ENCODE measurements at regions not wholly inside any gene's neighbourhood (a gene's known extent, or its start where the extent isn't known, plus 50 kb on each side); places are given as distances from the start of the nearest gene placed in this dataset.
A peak's percentile ranks its signal among the peaks of the same experiment; 100 is the strongest.

DNA sequence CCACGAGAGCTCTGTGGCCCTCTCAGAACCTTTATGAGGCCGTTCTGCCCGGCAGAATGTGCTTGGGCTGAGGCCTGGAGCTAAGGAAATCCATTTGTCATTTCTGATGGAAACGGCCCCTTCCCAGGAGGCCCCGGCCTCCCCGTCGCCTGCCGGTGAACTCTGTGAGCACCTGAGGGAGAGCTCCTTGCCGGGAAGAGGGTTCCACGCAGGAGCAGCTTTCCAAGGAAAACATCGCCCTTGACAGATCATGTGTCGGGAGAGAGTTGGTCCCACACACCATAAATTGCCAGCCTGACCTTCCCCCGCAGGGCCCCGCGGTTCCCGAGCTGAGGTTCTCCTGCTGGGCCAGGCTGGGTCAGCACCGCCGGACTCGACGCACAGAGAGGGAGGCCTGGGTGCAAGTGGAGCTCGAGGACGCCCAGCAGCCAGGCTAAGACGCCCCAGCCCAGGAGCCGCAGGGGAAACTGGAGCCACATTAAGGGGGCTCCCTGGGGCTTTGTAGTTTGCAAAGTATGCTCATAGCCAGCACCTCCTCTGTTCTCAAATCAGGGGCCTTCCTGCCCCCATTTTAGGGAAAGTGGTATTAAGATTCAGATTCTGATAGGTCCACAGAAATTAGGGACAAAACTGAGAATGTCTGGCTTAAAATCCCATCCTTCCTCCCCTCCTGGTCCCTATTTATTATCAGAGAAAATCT is 239.5 kb downstream of the FOXD2 start:
- no peak overlapping the region for H3K4ac ChIP-seq (replicated peaks; ENCODE audit: insufficient read length, low read depth, low read length)
- no peaks in the 10 kb centered on the region for H4K20me1 ChIP-seq (replicated peaks in 1 of 2; ENCODE audit: control insufficient read depth in 1 of 2, insufficient read depth in 2 of 2, low read length in 2 of 2)
- no peaks in the 10 kb centered on the region for H3K79me2 ChIP-seq (ENCODE audit: control insufficient read depth in 1 of 2, insufficient read depth in 2 of 2, low read length in 2 of 2)
- no peak overlapping the region for H4K91ac ChIP-seq (replicated peaks; ENCODE audit: insufficient read length, low read length)
- H3K9ac ChIP-seq (replicated peaks in 1 of 4; ENCODE audit: extremely low read depth in 1 of 4, low read depth in 3 of 4, low read length in 3 of 4), result no peak overlapping the region
- no peak overlapping the region for H2AK5ac ChIP-seq (ENCODE audit: low read depth, low read length)
- H2BK12ac ChIP-seq (ENCODE audit: low read depth, low read length), result no peak overlapping the region
- H3K4me1 ChIP-seq (replicated peaks in 1 of 4; ENCODE audit: control insufficient read depth in 3 of 4, insufficient read depth in 4 of 4, low read length in 3 of 4), result peaks cover 0 to 4% (median 0%) of the 10 kb centered on the region in 4 experiments; a peak in 1 of 7 replicates
- no peaks in the 10 kb centered on the region for H3K79me1 ChIP-seq (ENCODE audit: low read depth, low read length)
- POLR2A ChIA-PET (ENCODE audit: partially characterized antibody), result interaction anchor here (0.9 kb wide), 1 partner anchor 9 kb away, joined by 3 read pairs; no protein-coding TSS in a partner anchor
- no peak overlapping the region for H2BK15ac ChIP-seq (ENCODE audit: low read length)
- no peak overlapping the region for H2BK5ac ChIP-seq (ENCODE audit: low read depth, low read length)
- no peak overlapping the region for H3K23ac ChIP-seq (ENCODE audit: insufficient read length)
- H3K27me3 ChIP-seq (replicated peaks in 1 of 4; ENCODE audit: control insufficient read depth in 3 of 4, extremely low read depth in 1 of 4, insufficient read depth in 3 of 4, low read length in 3 of 4), result peaks cover 0 to 7% (median 2%) of the 10 kb centered on the region in 4 experiments; a peak in 2 of 7 replicates
- DNase-seq (ENCODE audit: low read depth in 1 of 2, low spot score in 2 of 2) (peak in 1 of 2 experiments; percentile 39), FAIRE-seq (no peak)
- no peak overlapping the region for H3K4me2 ChIP-seq (ENCODE audit: insufficient read depth in 1 of 2, low read depth in 2 of 2, low read length in 2 of 2)
- CTCF ChIA-PET (ENCODE audit: partially characterized antibody), result interaction anchor here (0.6 to 4.0 kb wide), 12 partner anchors 8 to 246 kb away, joined by 3 to 24 read pairs (median 4); no protein-coding TSS in a partner anchor
- no peak overlapping the region for H3K56ac ChIP-seq (replicated peaks; ENCODE audit: insufficient read length, low read depth, low read length)
- WGBS, 2 experiments (ENCODE audit: extremely low coverage in 1 of 2, insufficient coverage in 1 of 2, insufficient read length in 1 of 2, insufficient replicate concordance in 2 of 2, low coverage in 1 of 2, low lambda C conversion rate in 2 of 2, missing lambda C conversion rate in 1 of 2), result 77% methylated on average over 12 of the region's 24 CpGs; no CpG with 5 or more reads in 1 of the 2 experiments
- peaks cover 0 to 5% of the 10 kb centered on the region in 2 experiments; a peak in 1 of 4 replicates for H3K9me3 ChIP-seq (ENCODE audit: insufficient read depth in 2 of 2, low read depth in 1 of 2, low read length in 1 of 2)
- H4K8ac ChIP-seq (ENCODE audit: extremely low read depth, insufficient read depth, low read length), result no peak overlapping the region
- no peak overlapping the region for H3K4me3 ChIP-seq (ENCODE audit: extremely low read depth in 1 of 4, insufficient read depth in 2 of 4, low read depth in 3 of 4, low read length in 4 of 4)
- no peak overlapping the region for H3K14ac ChIP-seq (ENCODE audit: insufficient read length)
- H2BK120ac ChIP-seq (replicated peaks; ENCODE audit: low read depth, low read length), result no peak overlapping the region
- H3K23me2 ChIP-seq (ENCODE audit: low read depth, low read length), result no peaks in the 10 kb centered on the region
- H3K36me3 ChIP-seq (ENCODE audit: control insufficient read depth in 2 of 4, insufficient read depth in 4 of 4, low read length in 3 of 4), result no peaks in the 10 kb centered on the region
- 0 out of 2 replicates have a peak overlapping the region, but pooled peaks have one; percentile 28 for H2AFZ ChIP-seq (ENCODE audit: low read length)
- H3K27ac ChIP-seq (ENCODE audit: low read depth, low read length), result no peak overlapping the region
- H3K18ac ChIP-seq (ENCODE audit: extremely low read depth, low read length), result no peak overlapping the region
- H4K5ac ChIP-seq (ENCODE audit: insufficient read length, low read depth, low read length), result no peak overlapping the region
- H2BK20ac ChIP-seq (ENCODE audit: low read length), result no peak overlapping the region
- no peak for TF ChIP-seq CHD2 (IDR thresholded peaks at IDR 0.05; ENCODE audit: low read length)
- no peak for TF ChIP-seq JUN (IDR thresholded peaks at IDR 0.05; ENCODE audit: low read depth, low read length)
- no peak for TF ChIP-seq SAP30 (IDR thresholded peaks at IDR 0.05; ENCODE audit: insufficient read depth, insufficient replicate concordance, low read length)
- TF ChIP-seq KDM5A (IDR thresholded peaks at IDR 0.05; ENCODE audit: low read length), result no peak
- TF ChIP-seq FOSL1 (IDR thresholded peaks at IDR 0.05; ENCODE audit: insufficient read depth, low read depth, low read length), result no peak
- TF ChIP-seq TEAD4 (IDR thresholded peaks at IDR 0.05; ENCODE audit: low read depth, low read length), result no peak
- no peak for TF ChIP-seq KDM4A (IDR thresholded peaks at IDR 0.05; ENCODE audit: low read depth, low read length, severe bottlenecking)
- TF ChIP-seq RXRA (IDR thresholded peaks at IDR 0.05; ENCODE audit: insufficient read depth, low read depth, low read length), result no peak
- no peak for TF ChIP-seq ATF3 (IDR thresholded peaks at IDR 0.05; ENCODE audit: insufficient read depth, low read depth, low read length)
- TF ChIP-seq TAF7 (optimal IDR thresholded peaks at IDR 0.05; ENCODE audit: borderline replicate concordance, low read depth, low read length), result no peak
- no peak for TF ChIP-seq BCL11A (IDR thresholded peaks at IDR 0.05; ENCODE audit: low read depth in 2 of 2, low read length in 2 of 2)

All from H1 (cell line).